Hematopoietic multipotent progenitor cell treated with erythropoietin and hydrocortisone succinate and interleukin-3 and kit ligand, for 4 days (in vitro differentiated cells): ENCODE measurements at regions not wholly inside any gene's neighbourhood (a gene's known extent, or its start where the extent isn't known, plus 50 kb on each side); places are given as distances from the start of the nearest gene placed in this dataset.
A peak's percentile ranks its signal among the peaks of the same experiment; 100 is the strongest.
"Not testable (repeated sequence)": the region's sequence is repeated elsewhere in the genome, so short reads cannot be mapped to it uniquely, and the experiment has no call there.

Source experiments
- DNase-seq: peaks from one replicate; pipeline ENCODE4 v3.0.0-alpha.2; 2015

DNA sequence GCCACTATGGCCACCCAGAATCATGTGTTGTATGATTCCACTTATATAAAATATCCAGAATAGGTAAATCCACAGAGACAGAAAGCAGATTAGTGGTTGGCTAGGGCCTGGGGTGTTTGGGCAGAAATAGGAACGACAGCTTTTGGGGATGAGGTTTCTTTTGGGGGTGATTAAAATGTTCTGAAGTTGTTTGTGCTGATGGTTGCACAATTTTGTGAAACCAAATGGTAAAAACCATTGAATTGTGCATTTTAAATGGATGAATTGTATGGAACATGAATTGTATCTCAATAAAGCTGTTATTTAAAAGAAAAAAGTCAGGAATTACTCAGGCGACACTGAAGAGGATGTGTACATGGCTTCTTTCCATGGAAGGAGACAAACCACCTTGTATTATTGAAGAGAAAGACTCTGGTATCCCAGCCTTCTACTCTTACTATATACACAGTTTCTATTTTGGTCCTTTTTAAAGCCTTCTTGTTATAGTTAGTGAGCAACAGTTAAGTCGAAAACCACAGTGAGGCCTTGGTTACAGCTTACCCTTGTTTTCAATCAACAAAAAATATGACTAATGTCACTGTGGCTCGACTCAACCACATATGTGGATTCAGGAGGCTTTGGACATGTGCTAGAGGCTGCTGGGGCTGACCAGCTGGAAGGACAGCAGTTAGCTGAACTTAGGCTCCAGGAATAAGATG is 57.1 kb upstream of the KMT2E start:
- peak; percentile 56 for DNase-seq

DNA sequence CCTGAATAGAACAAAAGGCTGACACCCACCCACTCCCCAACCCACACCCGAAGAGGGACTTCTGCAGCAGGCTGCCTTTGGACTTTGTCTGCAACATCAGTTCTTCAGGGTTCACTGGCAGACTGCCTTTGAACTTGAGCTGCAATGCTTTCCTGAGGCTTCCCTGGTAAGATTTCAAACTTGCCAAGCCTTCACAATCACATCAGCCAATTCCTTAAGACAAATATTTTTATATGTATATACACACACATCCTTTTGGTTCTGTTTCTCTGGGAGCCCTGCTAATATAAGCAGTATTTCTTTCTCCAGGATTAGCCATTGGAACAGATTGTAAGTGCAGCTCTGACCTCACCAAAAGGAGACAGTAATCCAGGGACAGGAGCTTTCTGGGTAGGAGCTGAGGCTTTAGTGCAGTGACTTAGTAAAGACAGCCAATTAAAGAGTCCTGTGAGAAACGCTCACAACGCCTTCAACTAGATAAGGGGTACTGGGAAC is 55.6 kb upstream of the KMT2E start:
- DNase-seq: no peak

DNA sequence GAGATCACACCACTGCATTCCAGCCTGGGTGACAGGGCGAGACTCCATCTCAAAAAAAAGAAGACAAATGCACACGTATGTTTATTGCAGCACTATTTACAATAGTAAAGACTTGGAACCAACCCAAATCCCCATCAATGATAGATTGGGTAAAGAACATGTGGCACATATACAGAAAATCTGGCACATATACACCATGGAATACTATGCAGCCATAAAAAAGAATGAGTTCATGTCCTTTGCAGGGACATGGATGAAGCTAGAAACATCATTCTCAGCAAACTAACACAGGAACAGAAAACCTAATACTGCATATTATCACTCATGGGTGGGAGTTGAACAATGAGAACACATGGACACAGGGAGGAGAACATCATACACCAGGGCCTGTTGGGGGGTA is 54.5 kb upstream of the KMT2E start:
- DNase-seq: not testable (repeated sequence)

DNA sequence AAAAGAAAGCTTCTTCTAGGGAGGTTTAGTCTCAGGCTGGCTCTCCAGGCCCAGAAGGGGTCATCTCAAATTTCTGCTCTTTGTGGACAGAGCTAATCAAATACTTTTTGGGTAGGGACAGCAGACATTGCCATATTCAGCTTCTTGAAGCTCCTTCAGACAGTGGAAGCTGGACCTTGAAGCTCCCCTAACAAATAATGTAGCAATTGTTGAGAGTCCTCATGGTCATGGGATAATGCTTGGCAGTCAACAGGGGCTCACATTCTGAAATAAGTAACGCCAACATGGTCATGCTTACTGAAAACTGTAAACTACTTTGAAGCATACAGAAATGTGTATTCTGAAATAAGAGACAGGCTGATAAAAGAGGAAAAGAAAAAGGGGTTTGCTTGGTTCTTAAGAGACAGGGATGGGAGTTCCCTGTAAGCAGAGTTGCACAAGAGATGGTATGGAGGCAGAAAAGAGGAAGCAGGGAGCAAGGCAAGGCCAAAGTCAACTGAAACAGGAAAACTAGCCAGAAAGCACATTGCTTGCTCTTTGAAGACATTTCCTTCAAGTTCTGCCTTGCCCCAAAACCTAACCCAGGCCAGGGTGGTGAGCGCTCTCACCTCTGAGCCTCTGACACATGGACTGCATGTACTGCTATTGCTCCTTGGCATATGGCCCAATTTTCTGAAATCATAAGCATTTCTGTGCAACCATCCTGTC is 53.1 kb upstream of the KMT2E start:
- peak; percentile 86 for DNase-seq

DNA sequence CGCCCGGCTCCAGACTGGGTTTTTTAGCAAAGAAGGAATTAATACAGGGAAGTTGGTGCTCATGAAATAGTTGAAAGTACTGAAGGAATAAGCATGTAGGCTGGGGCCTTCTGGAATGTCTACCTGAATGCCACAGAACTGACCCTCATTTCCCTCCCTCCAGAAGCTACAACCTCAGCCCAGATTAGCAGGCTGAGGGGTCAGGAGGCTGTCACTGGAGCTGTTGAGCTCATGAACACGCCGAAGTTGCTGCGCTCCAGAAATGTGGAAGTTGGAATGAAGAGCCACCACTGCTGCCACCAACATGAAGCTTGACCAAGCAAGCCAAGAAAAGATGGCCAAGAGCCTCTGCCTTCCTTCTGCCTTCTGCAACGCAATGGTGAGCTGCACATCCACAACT is 52.2 kb upstream of the KMT2E start:
- DNase-seq: no peak

DNA sequence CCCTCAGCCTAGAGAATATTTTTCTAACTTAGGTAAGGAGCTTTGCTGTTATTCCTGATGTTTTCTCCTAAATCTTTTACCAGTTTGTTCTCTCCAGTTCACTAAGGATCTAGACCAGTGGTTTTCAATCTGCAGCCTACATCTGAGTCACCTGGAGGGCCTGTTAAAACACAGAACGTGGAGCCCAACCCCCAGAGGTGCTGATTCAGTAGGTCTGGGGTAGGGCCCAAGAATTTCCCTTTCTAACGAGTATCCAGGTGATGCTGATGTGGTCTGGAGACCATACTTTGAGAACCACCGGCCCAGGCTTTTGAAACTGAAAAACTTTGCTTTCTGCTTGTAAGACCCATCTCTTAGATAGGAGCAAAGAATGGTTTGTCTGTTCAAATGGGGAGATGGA is 51.2 kb upstream of the KMT2E start:
- DNase-seq: no peak

DNA sequence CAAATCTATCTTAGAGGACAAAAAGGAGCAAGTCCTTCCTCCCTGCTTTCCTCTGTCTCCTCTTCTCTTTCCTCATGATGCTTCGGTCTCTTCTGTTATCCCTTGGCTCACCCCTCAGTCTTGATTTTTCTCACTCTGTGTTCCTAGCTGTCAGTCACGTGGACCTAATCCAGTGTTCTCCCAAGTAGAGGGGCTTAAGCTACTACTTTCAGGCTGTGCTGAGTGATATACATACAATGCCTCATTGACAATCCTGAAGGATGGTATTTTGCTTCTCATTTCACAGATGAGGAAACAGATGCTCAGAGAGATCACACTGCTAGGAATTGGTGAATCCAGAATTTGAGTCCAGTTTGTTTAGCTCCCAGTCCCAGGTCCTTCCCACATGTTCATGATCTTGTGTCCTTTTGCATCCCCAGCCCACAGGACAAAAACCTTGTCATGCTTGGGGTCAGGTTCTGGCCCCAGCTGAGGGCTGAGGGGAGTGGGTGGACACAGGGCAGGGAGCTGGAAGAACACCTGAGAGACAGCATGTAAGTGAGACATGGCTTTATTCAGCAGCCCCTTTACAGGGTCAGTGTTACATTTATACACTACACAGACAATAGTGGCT is 50.5 kb upstream of the KMT2E start:
- DNase-seq: no peak

DNA sequence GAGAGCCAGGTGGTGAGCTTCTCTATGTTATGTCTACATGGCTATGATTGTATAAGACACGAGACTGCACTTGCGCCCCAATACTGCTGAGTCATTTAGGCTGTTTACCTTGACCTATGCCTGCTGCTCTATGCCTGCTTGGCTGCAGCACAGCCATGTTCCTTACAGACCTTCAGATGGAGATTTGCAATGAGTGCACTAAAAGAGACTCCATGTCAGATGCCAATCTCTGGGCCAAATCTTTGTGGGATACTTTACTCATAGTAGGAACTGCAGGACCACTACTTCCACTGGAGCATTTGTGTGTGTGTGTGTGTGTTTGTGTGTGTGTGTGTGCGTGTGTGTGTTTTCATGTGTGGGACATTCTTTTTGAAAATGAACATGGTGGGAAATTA is 50.0 kb upstream of the KMT2E start:
- peak; percentile 32 for DNase-seq
